Stimulated activated CD8-positive, alpha-beta memory T cell treated with anti-CD3 and anti-CD28 coated beads, Interleukin-2, amount 100 ng/mL, for 1 hour (primary cell): ENCODE measurements at regions not wholly inside any gene's neighbourhood (a gene's known extent, or its start where the extent isn't known, plus 50 kb on each side); places are given as distances from the start of the nearest gene placed in this dataset.
A peak's percentile ranks its signal among the peaks of the same experiment; 100 is the strongest.
"Not testable (repeated sequence)": the region's sequence is repeated elsewhere in the genome, so short reads cannot be mapped to it uniquely, and the experiment has no call there.

Source experiments
- DNase-seq, 2 donors: peaks; one replicate each; pipeline ENCODE4 v3.0.0-alpha.2; 2020; ENCODE audit warnings: low read depth in 2 of 2

GRCh38 chrX:39764441-39764914 is 333.3 kb downstream of the BCOR start:
- no peak for DNase-seq

DNA sequence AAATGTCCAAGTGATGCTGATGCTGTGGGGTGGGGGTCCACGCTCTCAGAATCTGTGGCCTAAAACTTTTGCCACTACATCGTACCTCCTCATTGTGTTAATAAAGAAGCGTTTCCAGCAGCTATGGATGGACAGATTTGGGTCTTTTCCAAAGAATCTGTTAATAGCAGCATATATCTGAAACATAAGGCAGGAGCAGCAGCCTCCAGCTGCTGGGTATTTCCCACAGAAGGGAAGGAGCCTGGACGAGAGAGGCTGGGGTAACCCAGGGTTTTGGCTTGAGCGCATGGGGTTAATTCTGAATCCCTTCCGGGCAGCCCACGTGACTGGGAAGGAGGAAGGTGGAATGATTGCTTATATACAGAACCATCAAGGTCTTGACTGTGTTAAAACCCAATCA is 332.4 kb downstream of the BCOR start:
- DNase-seq = no peak

- DNase-seq = no peak
Observed at GRCh38 chrX:39766085-39766726, 331.6 kb downstream of the BCOR start.

GRCh38 chrX:39766855-39767254 is 330.9 kb downstream of the BCOR start:
- no peak for DNase-seq

DNA sequence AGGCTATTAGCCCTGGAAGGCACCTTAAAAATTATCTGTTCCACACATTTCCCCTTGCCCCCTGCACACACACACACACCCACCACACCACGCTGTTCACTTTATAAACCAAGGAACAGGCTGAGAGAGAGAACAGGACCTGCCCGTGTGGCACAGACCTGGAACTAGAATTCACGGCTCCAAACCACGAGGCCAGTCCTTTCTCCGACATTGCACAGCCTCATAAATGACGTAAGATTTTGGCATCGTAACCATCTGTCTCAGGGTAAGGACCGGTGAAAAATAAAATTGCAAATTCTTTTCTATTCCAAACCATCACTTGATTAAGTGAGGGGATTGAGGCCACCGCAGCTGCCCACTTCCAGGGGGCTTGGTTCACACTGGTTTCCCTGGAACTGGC is 330.3 kb downstream of the BCOR start:
- no peak for DNase-seq

- DNase-seq = no peak
Observed at GRCh38 chrX:39769748-39770147, 328.0 kb downstream of the BCOR start.

DNA sequence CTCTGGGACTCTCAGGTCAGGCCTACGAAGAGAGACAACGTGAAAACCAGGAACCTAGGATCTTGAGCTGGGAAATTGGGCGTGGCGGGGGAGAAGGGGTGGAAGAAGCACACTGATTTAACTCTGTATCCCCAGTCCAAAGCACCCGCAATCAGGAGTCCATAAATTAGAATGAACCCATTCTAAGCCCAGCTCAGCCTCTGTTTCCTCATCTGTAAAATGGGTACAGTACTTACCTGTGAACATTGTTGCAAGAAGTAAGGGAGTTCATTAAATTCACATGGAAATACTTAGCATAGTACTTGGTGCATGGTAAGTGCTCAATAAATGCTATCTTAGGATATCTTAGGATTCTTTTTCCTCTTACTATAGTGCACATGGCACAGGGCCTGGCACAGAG is 326.7 kb downstream of the BCOR start:
- DNase-seq = no peak

DNA sequence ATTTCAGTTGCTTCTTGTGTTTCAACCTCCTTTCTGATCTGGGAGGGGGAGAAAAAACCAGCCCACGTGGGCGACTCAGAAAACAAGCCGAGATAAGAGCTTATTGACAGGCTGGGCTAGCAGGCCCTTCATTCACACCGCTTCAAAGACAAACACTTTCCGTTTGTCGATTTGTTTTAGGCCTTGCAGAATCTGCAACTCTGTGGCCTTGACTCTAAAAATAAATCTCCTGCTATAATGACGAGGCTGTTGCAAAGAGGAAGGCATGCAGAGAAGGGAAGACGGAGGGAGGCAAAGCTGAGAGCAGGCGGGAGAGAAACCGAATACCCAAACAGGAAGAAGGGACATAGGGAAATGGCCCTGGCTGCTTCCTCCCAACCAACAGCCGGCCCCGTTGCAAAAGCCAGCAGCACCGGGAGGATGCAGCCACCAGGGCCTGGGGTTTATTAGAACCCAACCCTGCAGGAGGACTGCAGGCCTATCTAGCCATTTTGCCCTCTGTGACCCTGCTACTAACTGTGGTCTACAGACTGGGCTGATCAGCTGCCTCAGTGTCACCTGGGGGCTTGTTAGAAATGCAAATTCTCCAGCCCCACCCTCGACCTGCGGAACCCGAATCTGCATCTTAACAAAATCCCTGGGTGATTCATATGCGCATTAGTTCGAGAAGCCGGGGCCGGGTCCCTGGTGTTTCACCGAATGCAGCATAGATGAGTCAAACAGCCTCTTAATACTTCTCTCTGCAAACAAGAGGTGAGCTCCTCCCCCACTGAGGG is 325.5 kb downstream of the BCOR start:
- peak in 1 of 2 donors; percentile 5 for DNase-seq

- DNase-seq = no peak
Observed at GRCh38 chrX:39773150-39773549, 324.6 kb downstream of the BCOR start.

GRCh38 chrX:39773923-39774773 is 323.6 kb downstream of the BCOR start:
- DNase-seq = no peak

- no peak for DNase-seq
Observed at GRCh38 chrX:39774774-39775328, 322.9 kb downstream of the BCOR start.

- DNase-seq = no peak
Observed at GRCh38 chrX:39777623-39778025, 320.1 kb downstream of the BCOR start.

GRCh38 chrX:39779952-39780783 is 317.6 kb downstream of the BCOR start:
- no peak for DNase-seq

GRCh38 chrX:39782276-39782675 is 315.5 kb downstream of the BCOR start:
- DNase-seq = no peak

DNA sequence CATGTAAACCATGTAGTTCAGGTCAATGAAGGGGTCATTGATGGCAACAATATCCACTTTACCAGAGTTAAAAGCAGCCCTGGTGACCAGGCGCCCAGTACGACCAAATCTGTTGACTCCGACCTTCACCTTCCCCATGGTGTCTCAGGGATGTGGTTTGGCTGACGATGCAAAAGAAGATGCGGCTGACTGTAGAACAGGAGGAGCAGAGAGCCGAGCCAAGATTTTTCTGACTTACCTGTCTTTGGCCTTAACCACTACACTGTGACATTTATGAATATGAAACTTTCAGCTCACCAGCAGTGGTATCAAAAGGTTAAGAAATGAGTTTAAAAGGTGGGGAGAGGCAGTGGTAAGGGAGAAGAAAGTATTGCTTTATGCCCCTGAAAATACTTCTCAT is 309.8 kb downstream of the BCOR start:
- no peak for DNase-seq

DNA sequence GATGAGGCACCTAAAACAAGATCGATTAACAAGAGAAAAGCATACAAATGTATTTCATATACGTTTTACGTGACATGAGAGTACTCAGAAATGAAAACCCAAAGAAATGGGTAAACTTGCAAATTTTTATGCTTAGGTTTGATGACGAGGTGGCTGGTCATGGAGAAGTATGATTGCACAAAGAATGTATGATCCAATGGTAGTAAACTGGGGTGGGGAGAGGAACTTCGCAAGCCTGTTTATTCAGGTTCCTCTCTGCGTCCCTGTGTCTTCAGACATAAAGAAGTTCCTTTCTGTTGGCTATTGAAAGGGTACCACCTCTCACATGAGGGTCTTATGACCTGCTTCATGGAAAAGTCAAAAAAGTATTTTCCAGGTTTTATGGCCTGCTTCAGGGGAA is 309.2 kb downstream of the BCOR start:
- no peak for DNase-seq

DNA sequence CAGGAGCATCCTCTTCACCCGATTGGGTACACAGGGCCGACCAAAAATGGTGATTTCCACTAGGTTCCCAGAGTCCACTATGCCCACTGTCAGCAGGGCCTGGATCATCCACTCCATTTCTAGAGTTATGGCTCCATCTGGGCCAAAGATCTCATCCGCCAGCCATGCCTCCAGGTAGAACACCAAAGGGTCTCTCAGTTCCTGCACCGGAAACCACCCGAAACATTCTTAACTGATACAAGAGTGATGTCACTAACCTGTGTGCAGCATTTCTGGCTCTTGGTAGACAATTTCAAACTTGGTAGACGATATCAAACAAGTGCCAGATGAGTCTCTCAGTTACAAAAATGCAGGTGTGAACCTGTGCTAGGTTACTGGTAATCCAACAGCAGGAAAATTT is 306.1 kb downstream of the BCOR start:
- no peak for DNase-seq

- no peak for DNase-seq
Observed at GRCh38 chrX:39795605-39796004, 302.2 kb downstream of the BCOR start.

GRCh38 chrX:39796856-39797255 is 300.9 kb downstream of the BCOR start:
- no peak for DNase-seq

DNA sequence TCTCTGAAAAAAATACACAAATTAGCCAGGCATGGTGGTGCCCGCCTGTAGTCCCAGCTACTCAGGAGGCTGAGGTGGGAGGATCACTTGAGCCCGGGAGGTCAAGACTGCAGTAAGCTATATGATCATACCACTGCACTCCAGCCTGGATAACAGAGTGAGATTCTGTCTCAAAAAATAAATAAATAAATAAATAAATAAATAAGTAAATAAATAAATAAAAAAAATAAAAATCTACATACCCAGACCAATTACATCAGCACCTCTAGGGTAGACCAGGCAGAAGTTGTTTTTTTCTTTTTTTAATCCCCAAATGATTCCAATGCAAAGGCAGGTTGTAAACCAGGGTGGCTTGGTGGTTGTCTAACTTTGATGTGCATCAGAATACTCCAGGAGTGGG is 299.3 kb downstream of the BCOR start:
- not testable (repeated sequence) for DNase-seq

DNA sequence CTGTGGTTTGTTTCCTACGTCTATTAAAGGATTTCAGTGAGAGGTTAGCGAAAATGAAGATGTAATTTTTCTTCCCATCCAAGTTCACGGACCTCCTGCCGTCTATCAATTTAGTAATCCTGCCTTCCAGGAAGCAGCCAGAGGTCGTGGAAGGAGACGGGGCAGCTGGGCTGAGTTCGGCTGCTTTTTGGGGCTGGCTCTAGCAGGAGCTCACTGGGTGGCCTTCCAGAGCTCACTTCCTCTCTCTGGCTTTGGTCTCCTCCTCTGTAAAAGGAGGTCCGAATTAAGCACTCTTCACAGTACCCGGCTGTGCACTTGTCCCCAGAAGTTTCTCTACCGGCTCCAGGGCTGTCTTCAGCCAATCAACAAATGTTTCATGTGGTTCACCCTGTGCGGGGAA is 295.4 kb downstream of the BCOR start:
- DNase-seq = no peak
